Thyroid gland (tissue), 4 donors: ENCODE measurements at regions not wholly inside any gene's neighbourhood (a gene's known extent, or its start where the extent isn't known, plus 50 kb on each side); places are given as distances from the start of the nearest gene placed in this dataset.

Experiments used
- POLR2A ChIP-seq, 2 donors: fragments of 450-650 bp; IDR thresholded peaks; one replicate each; pipeline ENCODE4 v1.6.1; 2017; ENCODE audit warnings: antibody characterized with exemption in 2 of 2, mild to moderate bottlenecking in 2 of 2, moderate library complexity in 1 of 2
- TF ChIP-seq, protein P1 (sequence below), 6 experiments: fragments of 200-600 bp in 3 of 6; fragments of 450-650 bp in 3 of 6; sonication (generic) in 3 of 6; IDR thresholded peaks; one replicate each; pipeline ENCODE4 v1.5.1; 2016 to 2019; ENCODE audit warnings: antibody characterized with exemption in 6 of 6, mild to moderate bottlenecking in 2 of 6, inconsistent platforms in 1 of 6, moderate library complexity in 1 of 6

DNA sequence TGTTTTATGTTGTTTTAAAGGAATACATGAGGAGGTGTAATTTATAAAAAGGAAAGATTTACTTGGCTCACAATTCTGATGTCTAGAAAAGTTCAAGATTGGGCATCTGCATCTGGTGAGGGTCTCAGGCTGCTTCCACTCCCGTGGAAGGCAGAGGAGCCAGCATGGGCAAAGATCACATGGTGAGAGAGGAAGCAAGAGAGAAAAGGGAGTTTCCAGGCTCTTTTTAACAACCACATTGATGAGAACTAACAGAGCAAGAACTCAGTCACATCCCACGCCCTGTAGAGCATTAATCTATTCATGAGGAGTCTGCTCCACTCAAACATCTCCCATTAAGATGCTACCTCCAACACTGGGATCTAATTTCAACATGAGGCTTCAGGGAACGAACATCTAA is 1666.3 kb downstream of the HACE1 start:
- TF ChIP-seq POLR2A (IDR thresholded peaks at IDR 0.05), result no peak
- TF ChIP-seq, protein P1, sequence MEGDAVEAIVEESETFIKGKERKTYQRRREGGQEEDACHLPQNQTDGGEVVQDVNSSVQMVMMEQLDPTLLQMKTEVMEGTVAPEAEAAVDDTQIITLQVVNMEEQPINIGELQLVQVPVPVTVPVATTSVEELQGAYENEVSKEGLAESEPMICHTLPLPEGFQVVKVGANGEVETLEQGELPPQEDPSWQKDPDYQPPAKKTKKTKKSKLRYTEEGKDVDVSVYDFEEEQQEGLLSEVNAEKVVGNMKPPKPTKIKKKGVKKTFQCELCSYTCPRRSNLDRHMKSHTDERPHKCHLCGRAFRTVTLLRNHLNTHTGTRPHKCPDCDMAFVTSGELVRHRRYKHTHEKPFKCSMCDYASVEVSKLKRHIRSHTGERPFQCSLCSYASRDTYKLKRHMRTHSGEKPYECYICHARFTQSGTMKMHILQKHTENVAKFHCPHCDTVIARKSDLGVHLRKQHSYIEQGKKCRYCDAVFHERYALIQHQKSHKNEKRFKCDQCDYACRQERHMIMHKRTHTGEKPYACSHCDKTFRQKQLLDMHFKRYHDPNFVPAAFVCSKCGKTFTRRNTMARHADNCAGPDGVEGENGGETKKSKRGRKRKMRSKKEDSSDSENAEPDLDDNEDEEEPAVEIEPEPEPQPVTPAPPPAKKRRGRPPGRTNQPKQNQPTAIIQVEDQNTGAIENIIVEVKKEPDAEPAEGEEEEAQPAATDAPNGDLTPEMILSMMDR (IDR thresholded peaks at IDR 0.05), result no peak
